ENCODE measurements at regions not wholly inside any gene's neighbourhood (a gene's known extent, or its start where the extent isn't known, plus 50 kb on each side); places are given as distances from the start of the nearest gene placed in this dataset.

DNA sequence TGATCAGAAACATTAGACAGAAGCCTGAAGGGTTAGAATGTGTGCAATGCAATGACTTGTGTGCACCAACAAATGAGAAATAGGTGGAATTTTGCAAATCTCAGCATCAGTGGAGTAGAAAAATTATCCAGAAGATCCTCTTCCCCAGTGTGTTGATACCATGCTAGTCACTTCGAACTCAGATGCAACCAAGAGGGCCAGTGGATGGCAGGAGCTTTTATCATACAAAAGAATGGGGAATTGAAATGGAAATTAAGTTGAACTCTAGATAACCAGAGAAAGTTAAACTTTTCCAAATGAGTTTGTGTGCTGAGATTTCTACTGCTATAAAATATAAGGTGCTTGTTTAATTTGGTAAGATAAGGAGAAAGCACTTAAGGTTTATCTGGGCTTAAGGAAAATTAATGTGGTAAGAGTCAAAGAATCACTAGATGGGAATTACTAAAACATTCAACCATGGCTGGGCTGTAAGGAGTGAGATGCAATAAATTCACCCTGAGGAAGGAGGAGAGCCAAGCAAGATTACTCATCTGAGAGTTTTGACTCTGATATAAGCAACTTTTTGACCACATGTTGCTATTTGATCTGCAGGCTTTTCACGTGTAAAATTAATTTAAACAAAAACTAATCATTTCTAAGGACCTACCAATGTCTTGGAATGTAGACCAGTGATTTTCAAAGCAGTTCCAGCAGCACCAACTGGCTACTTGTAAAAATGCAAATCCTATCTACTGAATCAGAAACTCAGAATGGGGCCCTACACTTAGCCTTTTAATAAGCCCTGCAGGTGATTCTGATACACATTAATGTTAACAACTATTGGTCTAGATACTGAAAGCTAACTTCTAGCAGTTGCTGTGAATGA, 113.2 kb downstream of the CDC14C start:
- Histone ChIP-seq H4K20me1 (ENCODE audit: insufficient read depth, low read length) (no peaks in the 10 kb centered on the region), H3K36me3 (ENCODE audit: insufficient read depth, low read length) (no peaks in the 10 kb centered on the region), H3K27ac (ENCODE audit: low read depth, low read length, poor library complexity, severe bottlenecking) (no peak overlapping the region), H3K4me3 (ENCODE audit: low read depth, low read length, poor library complexity, severe bottlenecking) (no peak overlapping the region), H2AFZ (ENCODE audit: low read length) (no peak overlapping the region), H3K79me2 (ENCODE audit: insufficient read depth, low read length) (no peaks in the 10 kb centered on the region), H3K9me3 (ENCODE audit: low read length) (no peaks in the 10 kb centered on the region), H3K9ac (ENCODE audit: low read length) (no peak overlapping the region), H3K4me1 (ENCODE audit: insufficient read depth, low read length, severe bottlenecking) (no peaks in the 10 kb centered on the region), H3K27me3 (ENCODE audit: insufficient read depth, low read length) (no peaks in the 10 kb centered on the region), H3K9me2 (ENCODE audit: low read depth, low read length) (no peaks in the 10 kb centered on the region), H3F3A (ENCODE audit: insufficient read depth, low read length) (no peaks in the 10 kb centered on the region), H3K4me2 (ENCODE audit: low read length) (no peak overlapping the region)
- TF ChIP-seq EZH2 (IDR thresholded peaks at IDR 0.05; ENCODE audit: borderline replicate concordance, low read length) (no peak), CTCF (IDR thresholded peaks at IDR 0.05; ENCODE audit: low read length) (no peak)

GRCh38 chr7:49038821-49039358, 114.5 kb downstream of the CDC14C start:
- Histone ChIP-seq H4K20me1 (ENCODE audit: insufficient read depth, low read length) (no peaks in the 10 kb centered on the region), H3K9ac (ENCODE audit: low read length) (no peak overlapping the region), H2AFZ (ENCODE audit: low read length) (no peak overlapping the region), H3K27me3 (ENCODE audit: insufficient read depth, low read length) (no peaks in the 10 kb centered on the region), H3K36me3 (ENCODE audit: insufficient read depth, low read length) (no peaks in the 10 kb centered on the region), H3K4me2 (ENCODE audit: low read length) (no peak overlapping the region), H3F3A (ENCODE audit: insufficient read depth, low read length) (no peaks in the 10 kb centered on the region), H3K79me2 (ENCODE audit: insufficient read depth, low read length) (no peaks in the 10 kb centered on the region), H3K4me1 (ENCODE audit: insufficient read depth, low read length, severe bottlenecking) (no peaks in the 10 kb centered on the region), H3K4me3 (ENCODE audit: low read depth, low read length, poor library complexity, severe bottlenecking) (no peak overlapping the region), H3K9me2 (ENCODE audit: low read depth, low read length) (no peaks in the 10 kb centered on the region), H3K9me3 (ENCODE audit: low read length) (no peaks in the 10 kb centered on the region), H3K27ac (ENCODE audit: low read depth, low read length, poor library complexity, severe bottlenecking) (no peak overlapping the region)
- TF ChIP-seq EZH2 (IDR thresholded peaks at IDR 0.05; ENCODE audit: borderline replicate concordance, low read length), result no peak
- no peak for TF ChIP-seq CTCF (IDR thresholded peaks at IDR 0.05; ENCODE audit: low read length)

DNA sequence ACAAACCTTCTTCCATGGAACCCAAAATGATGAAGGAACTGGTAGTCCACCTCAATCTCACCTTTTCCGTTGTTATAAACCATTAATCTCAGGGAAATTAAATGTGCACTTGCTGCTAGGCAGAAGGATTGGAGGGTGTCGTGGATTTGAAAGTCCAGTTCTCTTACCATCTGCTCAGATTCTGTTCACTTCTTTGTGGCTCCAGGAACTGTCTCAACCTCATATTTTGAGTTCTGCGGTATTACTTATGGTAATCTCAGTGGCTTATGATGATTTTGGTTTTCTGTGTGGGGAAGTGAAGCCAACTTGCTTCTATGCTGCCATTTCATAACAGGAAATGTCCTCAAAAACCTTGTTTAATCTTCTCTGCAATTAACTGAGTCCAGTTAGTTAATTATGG, 136.4 kb downstream of the CDC14C start:
- no peak for TF ChIP-seq CTCF (IDR thresholded peaks at IDR 0.05; ENCODE audit: low read length)
- TF ChIP-seq EZH2 (IDR thresholded peaks at IDR 0.05; ENCODE audit: borderline replicate concordance, low read length), result no peak
- H3K27ac ChIP-seq (ENCODE audit: low read depth, low read length, poor library complexity, severe bottlenecking), result no peak overlapping the region
- H3K9me2 ChIP-seq (ENCODE audit: low read depth, low read length), result no peaks in the 10 kb centered on the region
- H3K4me3 ChIP-seq (ENCODE audit: low read depth, low read length, poor library complexity, severe bottlenecking), result no peak overlapping the region
- H3K27me3 ChIP-seq (ENCODE audit: insufficient read depth, low read length), result no peaks in the 10 kb centered on the region
- no peak overlapping the region for H3K4me2 ChIP-seq (ENCODE audit: low read length)
- no peak overlapping the region for H2AFZ ChIP-seq (ENCODE audit: low read length)
- no peaks in the 10 kb centered on the region for H3K79me2 ChIP-seq (ENCODE audit: insufficient read depth, low read length)
- no peaks in the 10 kb centered on the region for H3K9me3 ChIP-seq (ENCODE audit: low read length)
- H3K9ac ChIP-seq (ENCODE audit: low read length), result no peak overlapping the region
- H3K4me1 ChIP-seq (ENCODE audit: insufficient read depth, low read length, severe bottlenecking), result no peaks in the 10 kb centered on the region
- no peaks in the 10 kb centered on the region for H3K36me3 ChIP-seq (ENCODE audit: insufficient read depth, low read length)
- no peaks in the 10 kb centered on the region for H4K20me1 ChIP-seq (ENCODE audit: insufficient read depth, low read length)
- no peaks in the 10 kb centered on the region for H3F3A ChIP-seq (ENCODE audit: insufficient read depth, low read length)

Measured in OCI-LY1 (cell line).